AG04449 (cell line): ENCODE measurements at regions not wholly inside any gene's neighbourhood (a gene's known extent, or its start where the extent isn't known, plus 50 kb on each side); places are given as distances from the start of the nearest gene placed in this dataset.
A peak's percentile ranks its signal among the peaks of the same experiment; 100 is the strongest.

Experiments used
- CTCF ChIA-PET: fragments of 350-600 bp; formaldehyde crosslinking; extraction: SDS; loops from one replicate; lab custom pipeline; 2021; ENCODE audit warnings: antibody characterized with exemption; lab: Yijun Ruan, JAX
- POLR2A ChIA-PET: fragments of 400-600, 350-600 bp; formaldehyde crosslinking; extraction: SDS; loops from one replicate; lab custom pipeline; 2020; ENCODE audit warnings: antibody characterized with exemption, inconsistent platforms; lab: Yijun Ruan, JAX
- DNase-seq: peaks from one replicate; pipeline ENCODE4 v3.0.0-alpha.2; 2010; ENCODE audit warnings: low read depth, low spot score
- H3K4me3 ChIP-seq: 2 replicates; pipeline ENCODE4 v1.5.1; 2011; ENCODE audit warnings: low read depth, mild to moderate bottlenecking, control low read depth, low read length
- TF ChIP-seq, protein P1 (sequence below): IDR thresholded peaks from one replicate; pipeline ENCODE4 v1.5.1; 2011; ENCODE audit warnings: mild to moderate bottlenecking, moderate library complexity, low read length, control low read depth, inconsistent platforms; ENCODE audit not compliant: insufficient read depth; ENCODE audit errors: missing control alignments

DNA sequence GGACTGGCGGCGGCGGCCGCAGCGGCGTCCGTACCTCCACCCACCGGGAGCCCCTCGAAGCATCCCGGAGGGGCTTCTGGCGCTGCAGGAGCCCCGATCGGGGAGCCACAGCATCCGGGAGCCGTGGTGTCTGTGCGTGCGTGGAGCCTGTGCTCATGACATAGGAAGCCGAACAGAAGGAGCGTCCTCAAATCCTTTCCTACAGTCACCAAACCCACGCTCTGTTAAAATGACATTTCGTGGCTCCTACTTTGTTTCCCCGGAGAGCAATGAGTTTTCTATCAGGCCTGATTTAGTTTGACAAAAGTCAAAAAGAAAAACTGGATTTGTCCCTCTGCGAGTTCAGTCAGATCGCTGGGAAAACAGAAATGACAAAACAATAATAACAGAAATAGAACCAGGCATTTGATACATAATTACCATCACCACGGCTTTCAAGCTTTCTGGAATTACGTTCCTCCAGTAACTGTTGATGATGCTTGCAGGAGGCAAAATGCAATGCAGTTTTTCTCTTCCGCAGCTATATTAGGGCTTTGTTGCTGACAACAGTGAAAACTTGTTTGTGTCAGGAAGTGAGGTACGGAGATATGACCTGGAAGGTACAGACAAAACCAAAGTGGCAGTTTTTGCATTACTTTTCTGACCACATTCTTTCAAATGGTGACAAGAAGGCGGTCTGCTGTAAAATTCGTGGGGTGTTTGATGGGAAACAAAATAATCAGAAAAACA lies 219.3 kb upstream of the MKLN1 start:
- ChIA-PET CTCF (interaction anchor here (1.0 to 2.4 kb wide), 3 partner anchors 37 to 195 kb away, joined by 3 to 10 read pairs (median 4); no protein-coding TSS in a partner anchor), POLR2A (no interaction called here)
- TF ChIP-seq, protein P1, sequence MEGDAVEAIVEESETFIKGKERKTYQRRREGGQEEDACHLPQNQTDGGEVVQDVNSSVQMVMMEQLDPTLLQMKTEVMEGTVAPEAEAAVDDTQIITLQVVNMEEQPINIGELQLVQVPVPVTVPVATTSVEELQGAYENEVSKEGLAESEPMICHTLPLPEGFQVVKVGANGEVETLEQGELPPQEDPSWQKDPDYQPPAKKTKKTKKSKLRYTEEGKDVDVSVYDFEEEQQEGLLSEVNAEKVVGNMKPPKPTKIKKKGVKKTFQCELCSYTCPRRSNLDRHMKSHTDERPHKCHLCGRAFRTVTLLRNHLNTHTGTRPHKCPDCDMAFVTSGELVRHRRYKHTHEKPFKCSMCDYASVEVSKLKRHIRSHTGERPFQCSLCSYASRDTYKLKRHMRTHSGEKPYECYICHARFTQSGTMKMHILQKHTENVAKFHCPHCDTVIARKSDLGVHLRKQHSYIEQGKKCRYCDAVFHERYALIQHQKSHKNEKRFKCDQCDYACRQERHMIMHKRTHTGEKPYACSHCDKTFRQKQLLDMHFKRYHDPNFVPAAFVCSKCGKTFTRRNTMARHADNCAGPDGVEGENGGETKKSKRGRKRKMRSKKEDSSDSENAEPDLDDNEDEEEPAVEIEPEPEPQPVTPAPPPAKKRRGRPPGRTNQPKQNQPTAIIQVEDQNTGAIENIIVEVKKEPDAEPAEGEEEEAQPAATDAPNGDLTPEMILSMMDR, result no peak
- H3K4me3 ChIP-seq, result peak overlapping the region; percentile 85
- DNase-seq, result no peak

GRCh38 chr7:131109011-131109758 lies 218.5 kb upstream of the MKLN1 start:
- DNase-seq, result no peak

GRCh38 chr7:131109759-131110296 lies 217.8 kb upstream of the MKLN1 start:
- peak overlapping the region; percentile 85 for H3K4me3 ChIP-seq
- ChIA-PET CTCF (interaction anchor here (1.0 to 2.4 kb wide), 3 partner anchors 38 to 193 kb away, joined by 3 to 10 read pairs (median 4); no protein-coding TSS in a partner anchor), POLR2A (interaction anchor here (0.6 to 1.1 kb wide), 6 partner anchors 14 to 217 kb away, joined by 3 to 4 read pairs (median 3); partner anchors contain the start of gene MKLN1)
- no peak for DNase-seq
- TF ChIP-seq, protein P1, result no peak

More at GRCh38 chr7:131109011-131109758, 218.5 kb upstream of the MKLN1 start:
- CTCF ChIA-PET, result interaction anchor here (1.0 to 2.4 kb wide), 3 partner anchors 38 to 194 kb away, joined by 3 to 10 read pairs (median 4); no protein-coding TSS in a partner anchor
- TF ChIP-seq, protein P1, result no peak
- POLR2A ChIA-PET, result interaction anchor here (0.6 to 1.1 kb wide), 5 partner anchors 15 to 323 kb away, joined by 3 read pairs; partner anchors contain the start of gene MKLN1
- H3K4me3 ChIP-seq, result peak overlapping the region; percentile 85

DNA sequence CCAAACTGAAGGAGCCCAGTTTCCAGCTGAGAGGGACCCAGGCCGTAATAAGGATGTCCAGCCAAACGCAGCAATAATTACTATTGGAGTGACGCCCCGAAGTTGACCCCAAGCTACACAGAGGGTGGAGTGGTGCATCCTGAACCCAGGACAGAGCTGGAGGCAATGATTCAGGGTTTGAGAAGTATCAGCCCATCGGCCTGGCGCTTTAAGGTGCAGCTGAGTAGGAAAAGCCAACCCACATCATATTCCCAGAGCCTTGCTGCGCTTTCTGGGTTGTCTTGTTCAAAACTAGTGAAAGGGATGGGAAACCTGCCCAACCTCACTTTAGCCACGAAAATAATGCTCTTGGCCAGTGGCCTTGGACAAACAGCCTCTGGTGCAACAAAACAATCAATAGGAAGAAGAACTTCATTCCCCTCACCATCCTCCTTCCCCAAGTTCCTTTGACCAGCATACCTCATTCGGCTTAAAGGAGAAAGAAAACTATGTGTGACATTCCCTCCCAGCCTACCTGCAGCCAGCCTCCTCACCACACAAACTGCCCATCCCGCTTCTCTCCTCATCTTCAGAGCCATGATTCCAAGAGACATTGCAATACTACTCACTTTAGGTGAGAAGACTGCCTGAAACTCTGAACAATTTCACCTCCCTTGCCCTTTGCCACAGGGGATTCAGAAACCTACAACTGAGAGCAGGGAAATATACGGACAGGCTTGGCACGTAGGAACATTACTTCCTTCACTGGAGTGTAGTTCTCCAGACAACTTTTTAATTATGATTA lies 217.2 kb upstream of the MKLN1 start:
- POLR2A ChIA-PET, result interaction anchor here (0.8 kb wide), 2 partner anchors 78 to 134 kb away, joined by 4 read pairs; no protein-coding TSS in a partner anchor
- H3K4me3 ChIP-seq, result peak overlapping the region; percentile 85
- DNase-seq, result no peak
- TF ChIP-seq, protein P1, result no peak
- CTCF ChIA-PET, result interaction anchor here (1.0 to 2.4 kb wide), 4 partner anchors 42 to 314 kb away, joined by 3 to 10 read pairs (median 4); partner anchors contain the start of gene MKLN1

GRCh38 chr7:131111081-131111576 lies 216.5 kb upstream of the MKLN1 start:
- ChIA-PET POLR2A (no interaction called here), CTCF (interaction anchor here (1.0 to 1.2 kb wide), 2 partner anchors 217 to 313 kb away, joined by 3 read pairs; partner anchors contain the start of gene MKLN1)
- TF ChIP-seq, protein P1, result no peak
- peak; percentile 56 for DNase-seq
- H3K4me3 ChIP-seq, result peak overlapping the region; percentile 85
